ENCODE measurements at regions not wholly inside any gene's neighbourhood (a gene's known extent, or its start where the extent isn't known, plus 50 kb on each side); places are given as distances from the start of the nearest gene placed in this dataset.

- no peak for DNase-seq (ENCODE audit: low spot score)
Measured at GRCh38 chr4:53684136-53685130, 93.1 kb upstream of the LNX1 start.

- no peak for DNase-seq (ENCODE audit: low spot score)
Measured at GRCh38 chr4:53682908-53683307, 91.6 kb upstream of the LNX1 start.

GRCh38 chr4:53682196-53682595, 90.9 kb upstream of the LNX1 start:
- DNase-seq (ENCODE audit: low spot score): no peak

- no peak for DNase-seq (ENCODE audit: low spot score)
Measured at GRCh38 chr4:53680598-53680997, 89.3 kb upstream of the LNX1 start.

GRCh38 chr4:53680168-53680567, 88.9 kb upstream of the LNX1 start:
- DNase-seq (ENCODE audit: low spot score): no peak

GRCh38 chr4:53676402-53676871, 85.2 kb upstream of the LNX1 start:
- no peak for DNase-seq (ENCODE audit: low spot score)

GRCh38 chr4:53674903-53675302, 83.6 kb upstream of the LNX1 start:
- no peak for DNase-seq (ENCODE audit: low spot score)

GRCh38 chr4:53672873-53673272, 81.6 kb upstream of the LNX1 start:
- DNase-seq (ENCODE audit: low spot score): no peak

- no peak for DNase-seq (ENCODE audit: low spot score)
Measured at GRCh38 chr4:53671757-53672156, 80.5 kb upstream of the LNX1 start.

GRCh38 chr4:53659737-53660136, 68.5 kb upstream of the LNX1 start:
- no peak for DNase-seq (ENCODE audit: low spot score)

GRCh38 chr4:53659112-53659511, 67.8 kb upstream of the LNX1 start:
- no peak for DNase-seq (ENCODE audit: low spot score)

- no peak for DNase-seq (ENCODE audit: low spot score)
Measured at GRCh38 chr4:53658029-53658428, 66.7 kb upstream of the LNX1 start.

- no peak for DNase-seq (ENCODE audit: low spot score)
Measured at GRCh38 chr4:53656421-53656981, 65.2 kb upstream of the LNX1 start.

GRCh38 chr4:53654300-53654758, 63.0 kb upstream of the LNX1 start:
- DNase-seq (ENCODE audit: low spot score): no peak

GRCh38 chr4:53653484-53654053, 62.3 kb upstream of the LNX1 start:
- DNase-seq (ENCODE audit: low spot score): peak; percentile 15

GRCh38 chr4:53651156-53651735, 60.0 kb upstream of the LNX1 start:
- DNase-seq (ENCODE audit: low spot score): peak; percentile 43

- no peak for DNase-seq (ENCODE audit: low spot score)
Measured at GRCh38 chr4:53649357-53649756, 58.1 kb upstream of the LNX1 start.

- no peak for DNase-seq (ENCODE audit: low spot score)
Measured at GRCh38 chr4:53647547-53647946, 56.3 kb upstream of the LNX1 start.

- peak; percentile 4 for DNase-seq (ENCODE audit: low spot score)
Measured at GRCh38 chr4:53646795-53647194, 55.5 kb upstream of the LNX1 start.

- DNase-seq (ENCODE audit: low spot score): no peak
Measured at GRCh38 chr4:53645108-53645507, 53.8 kb upstream of the LNX1 start.

GRCh38 chr4:53644607-53645006, 53.3 kb upstream of the LNX1 start:
- no peak for DNase-seq (ENCODE audit: low spot score)

Data from SW480 (cell line).